ENCODE measurements at regions not wholly inside any gene's neighbourhood (a gene's known extent, or its start where the extent isn't known, plus 50 kb on each side); places are given as distances from the start of the nearest gene placed in this dataset.

- TF ChIP-seq YY1 (IDR thresholded peaks at IDR 0.05; ENCODE audit: insufficient read depth, insufficient read length) (no peak), SUZ12 (IDR thresholded peaks at IDR 0.05; ENCODE audit: extremely low read depth, insufficient read depth, insufficient read length) (no peak), ZNF274 (IDR thresholded peaks at IDR 0.05; ENCODE audit: low read depth, low read length) (no peak)
Measured at GRCh38 chr5:101600614-101601013, 695.5 kb downstream of the SLCO4C1 start.
